Transverse colon (tissue), 4 donors: ENCODE measurements at regions not wholly inside any gene's neighbourhood (a gene's known extent, or its start where the extent isn't known, plus 50 kb on each side); places are given as distances from the start of the nearest gene placed in this dataset.

Experiments
- DNase-seq: peaks from one replicate; pipeline ENCODE4 v3.0.0-alpha.2; 2019
- H3K27ac ChIP-seq, 4 donors: fragments of 200-600 bp; sonication (generic); 2 replicates each; pipeline ENCODE4 v1.5.1; 2016 to 2018; ENCODE audit warnings: inconsistent platforms in 4 of 4
- H3K27me3 ChIP-seq: fragments of 200-600 bp; sonication (generic); 2 replicates; pipeline ENCODE4 v1.5.1; 2017; ENCODE audit warnings: inconsistent platforms
- H3K36me3 ChIP-seq, 4 donors: fragments of 200-600 bp; sonication (generic); 2 replicates each; pipeline ENCODE4 v1.5.1; 2017 to 2019; ENCODE audit warnings: inconsistent platforms in 4 of 4
- H3K4me1 ChIP-seq, 4 donors: fragments of 200-600 bp; sonication (generic); 2 replicates each; pipeline ENCODE4 v1.5.1; 2017 to 2020; ENCODE audit warnings: inconsistent platforms in 4 of 4
- H3K4me3 ChIP-seq, 4 donors: fragments of 200-600 bp; sonication (generic); 1 replicate in 1 of 4; 2 replicates in 3 of 4; pipeline versions ENCODE4 v1.5.1 to v1.6.1; 2017 to 2019; ENCODE audit warnings: inconsistent platforms in 4 of 4
- H3K9me3 ChIP-seq, 2 donors: fragments of 200-600 bp; sonication (generic); 2 replicates each; pipeline ENCODE4 v1.5.1; 2017 to 2019; ENCODE audit warnings: inconsistent platforms in 2 of 2
- EP300 ChIP-seq: sonication (generic); formaldehyde crosslinking; IDR thresholded peaks from one replicate; pipeline ENCODE4 v1.6.1; 2017; ENCODE audit warnings: antibody characterized with exemption, low read depth
- POLR2A ChIP-seq: fragments of 450-650 bp; IDR thresholded peaks from one replicate; pipeline ENCODE4 v1.6.1; 2016; ENCODE audit warnings: antibody characterized with exemption, mild to moderate bottlenecking, moderate library complexity
- POLR2AphosphoS5 ChIP-seq, 3 donors: sonication (generic); formaldehyde crosslinking; IDR thresholded peaks; one replicate each; pipeline ENCODE4 v1.6.1; 2016; ENCODE audit warnings: antibody characterized with exemption in 3 of 3
- WGBS, 2 donors: methylation state at CpG; one replicate each; pipeline ENCODE4 v1.1.5; 2018; ENCODE audit warnings: low coverage in 1 of 2; 5-methylcytosine and 5-hydroxymethylcytosine counted together
- in situ Hi-C, 4 donors: fragments of 200-750 bp; cut with MboI; loops; one replicate each; pipeline versions ENCODE4 v1.15.0 to v1.15.1; 2017; ENCODE audit warnings: low sequenced_read_pairs in 3 of 4, low pct_ligation_motif_present in 1 of 4, low pct_unique_long_range_greater_than_20kb in 1 of 4
- intact Hi-C: fragments of 100-400 bp; cut with DNase I; formaldehyde crosslinking; loops from one replicate; pipeline ENCODE4 v1.15.1; 2023; ENCODE audit warnings: low total_unique reads
- TF ChIP-seq, protein P1 (sequence below), 5 experiments: fragments of 200-600 bp in 3 of 5; fragments of 450-650 bp in 2 of 5; sonication (generic) in 3 of 5; IDR thresholded peaks; 1 replicate in 2 of 5; 2 replicates in 3 of 5; pipeline ENCODE4 v1.5.1; 2016 to 2017; ENCODE audit warnings: antibody characterized with exemption in 5 of 5, inconsistent platforms in 3 of 5, mild to moderate bottlenecking in 2 of 5, moderate library complexity in 1 of 5

DNA sequence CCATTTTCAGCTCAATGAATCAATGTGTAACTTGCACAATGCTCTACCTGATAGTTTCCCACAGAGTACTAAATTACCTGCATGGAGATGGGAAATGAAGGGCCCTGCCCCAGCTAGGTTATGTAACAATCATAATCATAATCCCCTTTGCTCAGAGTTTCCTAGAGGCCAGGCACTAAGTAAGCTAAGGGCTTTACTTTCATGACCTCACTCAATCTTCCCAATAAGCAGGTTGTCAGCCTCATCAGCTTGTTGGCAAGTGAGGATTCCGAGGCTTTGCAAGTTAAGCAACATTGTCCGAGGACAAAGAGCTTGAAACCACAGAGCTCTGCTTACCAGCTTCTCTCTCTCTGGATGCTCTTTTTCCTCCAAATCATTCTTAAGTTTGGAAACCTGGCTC lies 64.1 kb upstream of the NTPCR start:
- H3K27ac ChIP-seq = no peak overlapping the region
- WGBS, 2 donors = 80% methylated on average over 2 of the region's 2 CpGs; no CpG with 5 or more reads in 1 of the 2 donors

DNA sequence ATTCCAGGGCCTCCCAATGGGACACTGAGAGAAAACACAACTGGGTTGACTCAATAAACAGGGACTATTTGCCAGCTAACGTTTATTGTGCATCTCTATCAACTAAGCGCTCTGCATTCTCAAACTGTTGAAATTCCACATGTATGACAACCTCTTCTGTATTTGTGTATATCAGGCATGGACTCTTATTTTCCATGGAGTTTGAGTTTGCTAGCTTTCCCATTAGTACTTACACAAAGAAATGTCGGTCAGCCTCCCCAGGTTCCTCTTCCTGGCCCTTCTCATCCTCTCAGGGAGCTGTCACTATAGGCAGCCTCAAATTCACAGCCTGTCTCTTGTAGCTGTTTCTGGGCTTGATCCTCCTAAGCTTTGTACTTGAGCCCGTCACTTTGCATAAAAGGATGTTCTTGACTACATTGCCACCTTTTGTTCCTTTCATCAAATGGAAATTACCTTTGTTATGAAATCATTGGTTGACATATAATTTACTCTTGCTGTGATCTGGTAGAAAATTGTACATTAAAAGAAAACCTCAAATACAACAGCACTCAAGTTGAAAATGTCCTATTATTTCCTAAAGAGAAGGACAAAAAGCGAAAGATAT lies 60.0 kb upstream of the NTPCR start:
- no peaks in the 10 kb centered on the region for H3K27me3 ChIP-seq
- WGBS, 2 donors = 79 to 91% methylated on average over 4 to 5 of the region's 5 CpGs
- DNase-seq = no peak
- no peaks in the 10 kb centered on the region for H3K4me1 ChIP-seq
- H3K9me3 ChIP-seq = no peaks in the 10 kb centered on the region
- H3K27ac ChIP-seq = no peak overlapping the region
- intact Hi-C loops (no loop called here), in situ Hi-C loops (no loop called here)
- no peaks in the 10 kb centered on the region for H3K36me3 ChIP-seq
- no peak for TF ChIP-seq EP300
- no peak for TF ChIP-seq POLR2A
- no peak for TF ChIP-seq POLR2AphosphoS5 (IDR thresholded peaks at IDR 0.05)
- TF ChIP-seq, protein P1, sequence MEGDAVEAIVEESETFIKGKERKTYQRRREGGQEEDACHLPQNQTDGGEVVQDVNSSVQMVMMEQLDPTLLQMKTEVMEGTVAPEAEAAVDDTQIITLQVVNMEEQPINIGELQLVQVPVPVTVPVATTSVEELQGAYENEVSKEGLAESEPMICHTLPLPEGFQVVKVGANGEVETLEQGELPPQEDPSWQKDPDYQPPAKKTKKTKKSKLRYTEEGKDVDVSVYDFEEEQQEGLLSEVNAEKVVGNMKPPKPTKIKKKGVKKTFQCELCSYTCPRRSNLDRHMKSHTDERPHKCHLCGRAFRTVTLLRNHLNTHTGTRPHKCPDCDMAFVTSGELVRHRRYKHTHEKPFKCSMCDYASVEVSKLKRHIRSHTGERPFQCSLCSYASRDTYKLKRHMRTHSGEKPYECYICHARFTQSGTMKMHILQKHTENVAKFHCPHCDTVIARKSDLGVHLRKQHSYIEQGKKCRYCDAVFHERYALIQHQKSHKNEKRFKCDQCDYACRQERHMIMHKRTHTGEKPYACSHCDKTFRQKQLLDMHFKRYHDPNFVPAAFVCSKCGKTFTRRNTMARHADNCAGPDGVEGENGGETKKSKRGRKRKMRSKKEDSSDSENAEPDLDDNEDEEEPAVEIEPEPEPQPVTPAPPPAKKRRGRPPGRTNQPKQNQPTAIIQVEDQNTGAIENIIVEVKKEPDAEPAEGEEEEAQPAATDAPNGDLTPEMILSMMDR (IDR thresholded peaks at IDR 0.05) = no peak
- H3K4me3 ChIP-seq = no peak overlapping the region

More for the DNA sequence above, 64.1 kb upstream of the NTPCR start:
- no peaks in the 10 kb centered on the region for H3K27me3 ChIP-seq
- no peak overlapping the region for H3K4me3 ChIP-seq
- in situ Hi-C loops = no loop called here
- H3K9me3 ChIP-seq = no peaks in the 10 kb centered on the region
- TF ChIP-seq, protein P1 (IDR thresholded peaks at IDR 0.05) = no peak
- TF ChIP-seq POLR2AphosphoS5 (IDR thresholded peaks at IDR 0.05) (no peak), POLR2A (no peak), EP300 (no peak)
- DNase-seq = no peak
- no peaks in the 10 kb centered on the region for H3K4me1 ChIP-seq
- no peaks in the 10 kb centered on the region for H3K36me3 ChIP-seq
- intact Hi-C loops = no loop called here

GRCh38 chr1:232891071-232891470 lies 59.3 kb upstream of the NTPCR start:
- H3K4me3 ChIP-seq = no peak overlapping the region
- no peaks in the 10 kb centered on the region for H3K4me1 ChIP-seq
- WGBS, 2 donors = 66 to 74% methylated on average over 5 of the region's 5 CpGs
- TF ChIP-seq POLR2A (no peak), POLR2AphosphoS5 (IDR thresholded peaks at IDR 0.05) (no peak), EP300 (no peak)
- TF ChIP-seq, protein P1 (IDR thresholded peaks at IDR 0.05) = no peak
- H3K27me3 ChIP-seq = no peaks in the 10 kb centered on the region
- no peaks in the 10 kb centered on the region for H3K36me3 ChIP-seq
- in situ Hi-C loops = no loop called here
- DNase-seq = no peak
- intact Hi-C loops = no loop called here
- H3K27ac ChIP-seq = no peak overlapping the region
- no peaks in the 10 kb centered on the region for H3K9me3 ChIP-seq

GRCh38 chr1:232891656-232892317 lies 58.6 kb upstream of the NTPCR start:
- no peak for TF ChIP-seq POLR2A
- TF ChIP-seq, protein P1 (IDR thresholded peaks at IDR 0.05) = no peak
- TF ChIP-seq EP300 = no peak
- TF ChIP-seq POLR2AphosphoS5 (IDR thresholded peaks at IDR 0.05) = no peak
- H3K4me3 ChIP-seq = no peak overlapping the region
- WGBS, 2 donors = 83 to 100% methylated on average over 2 to 6 of the region's 6 CpGs
- in situ Hi-C loops (no loop called here), intact Hi-C loops (no loop called here)
- no peak overlapping the region for H3K27ac ChIP-seq
- H3K36me3 ChIP-seq = no peaks in the 10 kb centered on the region
- H3K9me3 ChIP-seq = no peaks in the 10 kb centered on the region
- no peak for DNase-seq
- no peaks in the 10 kb centered on the region for H3K27me3 ChIP-seq
- no peaks in the 10 kb centered on the region for H3K4me1 ChIP-seq
